WTC11 (cell line): ENCODE measurements at regions not wholly inside any gene's neighbourhood (a gene's known extent, or its start where the extent isn't known, plus 50 kb on each side); places are given as distances from the start of the nearest gene placed in this dataset.

Experiments
- ATAC-seq: fragments of 200-7000 bp; cut with Tn5 transposase; 2 replicates; pipeline ENCODE4 v1.10.0; 2021; ENCODE audit warnings: mild to moderate bottlenecking, moderate library complexity
- CTCF ChIA-PET: fragments of 300-600 bp; sonication (Branson Sonifier 250); formaldehyde crosslinking; loops from one replicate; lab custom pipeline; 2021; ENCODE audit warnings: antibody characterized with exemption; lab: Charles Lee
- POLR2A ChIA-PET: fragments of 350-600 bp; sonication (Branson Sonifier 250); formaldehyde crosslinking; loops from one replicate; lab custom pipeline; 2021; ENCODE audit warnings: antibody characterized with exemption; lab: Charles Lee
- DNase-seq: peaks from one replicate; pipeline ENCODE4 v3.0.0; 2021; ENCODE audit warnings: low spot score
- H3K27ac Mint-ChIP-seq: 2 replicates; pipeline ENCODE4 v1.8.0; 2021; ENCODE audit warnings: mixed read lengths
- H3K27me3 Mint-ChIP-seq: 2 replicates; pipeline ENCODE4 v1.8.0; 2021; ENCODE audit warnings: low read depth, mild to moderate bottlenecking, moderate library complexity, mixed read lengths
- H3K36me3 Mint-ChIP-seq: 2 replicates; pipeline ENCODE4 v1.8.0; 2021; ENCODE audit warnings: mixed read lengths
- H3K4me1 Mint-ChIP-seq: 2 replicates; pipeline ENCODE4 v1.8.0; 2022; ENCODE audit warnings: mixed read lengths
- H3K4me3 Mint-ChIP-seq: 2 replicates; pipeline ENCODE4 v1.8.0; 2021; ENCODE audit warnings: mild to moderate bottlenecking, moderate library complexity, mixed read lengths
- H3K9me3 Mint-ChIP-seq: 2 replicates; pipeline ENCODE4 v1.8.0; 2021; ENCODE audit warnings: mixed read lengths
- AR ChIP-seq: fragments of 250-450 bp; sonication (Bioruptor Pico); IDR thresholded peaks from 2 replicates; pipeline ENCODE4 v1.9.0; 2021; ENCODE audit warnings: mild to moderate bottlenecking
- CDX4 ChIP-seq: fragments of 250-450 bp; sonication (Bioruptor Pico); IDR thresholded peaks from 2 replicates; pipeline ENCODE4 v1.9.0; 2021; ENCODE audit warnings: moderate library complexity, mild to moderate bottlenecking, inconsistent platforms, borderline replicate concordance
- ELF4 ChIP-seq: sonication (generic); formaldehyde crosslinking; IDR thresholded peaks from 2 replicates; pipeline ENCODE4 v1.8.1; 2022; ENCODE audit warnings: low read depth, mild to moderate bottlenecking, moderate library complexity, missing genetic modification reagents
- ERG ChIP-seq: fragments of 250-450 bp; sonication (Bioruptor Pico); IDR thresholded peaks from 2 replicates; pipeline ENCODE4 v1.8.0; 2021; ENCODE audit warnings: mild to moderate bottlenecking
- FOXP4 ChIP-seq: sonication (generic); formaldehyde crosslinking; IDR thresholded peaks from 2 replicates; pipeline ENCODE4 v1.8.0; 2022; ENCODE audit warnings: mild to moderate bottlenecking, missing genetic modification reagents
- IRF1 ChIP-seq: sonication (generic); formaldehyde crosslinking; IDR thresholded peaks from 2 replicates; pipeline ENCODE4 v1.8.0; 2023; ENCODE audit warnings: missing genetic modification reagents
- NR1H2 ChIP-seq: sonication (generic); formaldehyde crosslinking; IDR thresholded peaks from 2 replicates; pipeline ENCODE4 v1.9.0; 2021; ENCODE audit warnings: mild to moderate bottlenecking, moderate library complexity, missing genetic modification reagents
- NR2C2 ChIP-seq: sonication (generic); formaldehyde crosslinking; IDR thresholded peaks from 2 replicates; pipeline ENCODE4 v1.8.0; 2022; ENCODE audit warnings: mild to moderate bottlenecking, missing genetic modification reagents
- NR3C1 ChIP-seq: sonication (generic); formaldehyde crosslinking; conservative IDR thresholded peaks from 2 replicates; pipeline ENCODE4 v1.8.1; 2023; ENCODE audit warnings: low read depth, mild to moderate bottlenecking, missing genetic modification reagents
- OVOL2 ChIP-seq: fragments of 250-450 bp; sonication (Bioruptor Pico); IDR thresholded peaks from 2 replicates; pipeline ENCODE4 v1.9.0; 2021; ENCODE audit warnings: mild to moderate bottlenecking, borderline replicate concordance
- PRRX2 ChIP-seq: fragments of 250-450 bp; sonication (Bioruptor Pico); IDR thresholded peaks from 2 replicates; pipeline ENCODE4 v1.8.0; 2021; ENCODE audit warnings: mild to moderate bottlenecking
- SP1 ChIP-seq: sonication (generic); formaldehyde crosslinking; conservative IDR thresholded peaks from 2 replicates; pipeline ENCODE4 v1.8.1; 2022; ENCODE audit warnings: missing genetic modification reagents
- TCF7 ChIP-seq: sonication (generic); formaldehyde crosslinking; IDR thresholded peaks from 2 replicates; pipeline ENCODE4 v1.8.0; 2022; ENCODE audit warnings: mild to moderate bottlenecking, low read depth, missing genetic modification reagents, moderate library complexity
- USF1 ChIP-seq: sonication (generic); formaldehyde crosslinking; IDR thresholded peaks from 2 replicates; pipeline ENCODE4 v1.8.0; 2022; ENCODE audit warnings: mild to moderate bottlenecking, missing genetic modification reagents
- ZBTB43 ChIP-seq: sonication (generic); formaldehyde crosslinking; IDR thresholded peaks from 2 replicates; pipeline ENCODE4 v1.8.1; 2023; ENCODE audit warnings: mild to moderate bottlenecking, missing genetic modification reagents
- ZNF416 ChIP-seq: fragments of 250-450 bp; sonication (Bioruptor Pico); IDR thresholded peaks from 2 replicates; pipeline ENCODE4 v1.9.0; 2021; ENCODE audit warnings: mild to moderate bottlenecking, inconsistent platforms
- ZNF425 ChIP-seq: fragments of 250-450 bp; sonication (Bioruptor Pico); conservative IDR thresholded peaks from 2 replicates; pipeline ENCODE4 v1.9.0; 2021; ENCODE audit warnings: mild to moderate bottlenecking
- ZNF671 ChIP-seq: fragments of 250-450 bp; sonication (Bioruptor Pico); IDR thresholded peaks from 2 replicates; pipeline ENCODE4 v1.8.0; 2021; ENCODE audit warnings: mild to moderate bottlenecking

GRCh38 chr14:54193871-54194270, 202.9 kb upstream of the CDKN3 start:
- POLR2A ChIA-PET, result interaction anchor here (0.6 kb wide), 1 partner anchor 457 kb away, joined by 3 read pairs; no protein-coding TSS in a partner anchor
- Mint-ChIP-seq H3K4me1 (peaks cover 8% of the 10 kb centered on the region), H3K4me3 (no peak overlapping the region), H3K9me3 (peaks cover 15% of the 10 kb centered on the region), H3K27me3 (no peaks in the 10 kb centered on the region), H3K27ac (no peak overlapping the region), H3K36me3 (peaks cover 10% of the 10 kb centered on the region)
- ATAC-seq, result no peak
- no peak for DNase-seq
- CTCF ChIA-PET, result interaction anchor here (1.0 kb wide), 1 partner anchor 154 kb away, joined by 3 read pairs; no protein-coding TSS in a partner anchor
- TF ChIP-seq ZNF425, result no peak
- TF ChIP-seq CDX4 (CRISPR knock-in tag), result no peak
- TF ChIP-seq USF1, result no peak
- TF ChIP-seq NR1H2 (CRISPR knock-in tag), result no peak
- TF ChIP-seq ERG (CRISPR knock-in tag), result no peak

- H3K4me1 Mint-ChIP-seq, result peaks cover 8% of the 10 kb centered on the region
- H3K9me3 Mint-ChIP-seq, result peaks cover 20% of the 10 kb centered on the region
- H3K27ac Mint-ChIP-seq, result no peak overlapping the region
- TF ChIP-seq ZNF671 (CRISPR knock-in tag) (no peak), PRRX2 (CRISPR knock-in tag) (no peak)
- H3K27me3 Mint-ChIP-seq, result no peaks in the 10 kb centered on the region
- DNase-seq, result no peak
- peaks cover 14% of the 10 kb centered on the region for H3K36me3 Mint-ChIP-seq
- no peak overlapping the region for H3K4me3 Mint-ChIP-seq
- CTCF ChIA-PET, result interaction anchor here (0.6 to 1.0 kb wide), 5 partner anchors 11 to 199 kb away, joined by 3 to 5 read pairs (median 3); no protein-coding TSS in a partner anchor
- POLR2A ChIA-PET, result no interaction called here
- ATAC-seq, result no peak
Observed at GRCh38 chr14:54194501-54194900, 202.3 kb upstream of the CDKN3 start.

- DNase-seq (no peak), ATAC-seq (no peak)
- no peaks in the 10 kb centered on the region for H3K27me3 Mint-ChIP-seq
- peaks cover 35% of the 10 kb centered on the region for H3K36me3 Mint-ChIP-seq
- peaks cover 47% of the 10 kb centered on the region for H3K9me3 Mint-ChIP-seq
- POLR2A ChIA-PET, result no interaction called here
- no peak overlapping the region for H3K4me3 Mint-ChIP-seq
- no peaks in the 10 kb centered on the region for H3K4me1 Mint-ChIP-seq
- CTCF ChIA-PET, result interaction anchor here (1.1 kb wide), 1 partner anchor 21 kb away, joined by 3 read pairs; no protein-coding TSS in a partner anchor
- H3K27ac Mint-ChIP-seq, result no peak overlapping the region
- TF ChIP-seq IRF1 (CRISPR knock-in tag), result no peak
- no peak for TF ChIP-seq NR3C1 (CRISPR knock-in tag)
- no peak for TF ChIP-seq AR (CRISPR knock-in tag)
- no peak for TF ChIP-seq TCF7 (CRISPR knock-in tag)
- TF ChIP-seq SP1 (CRISPR knock-in tag), result no peak
- no peak for TF ChIP-seq OVOL2
- TF ChIP-seq ZNF416 (CRISPR knock-in tag), result no peak
- no peak for TF ChIP-seq ZBTB43 (CRISPR knock-in tag)
- no peak for TF ChIP-seq PRRX2 (CRISPR knock-in tag)
- TF ChIP-seq NR2C2 (CRISPR knock-in tag), result no peak
- TF ChIP-seq CDX4 (CRISPR knock-in tag), result no peak
- no peak for TF ChIP-seq FOXP4 (CRISPR knock-in tag)
- no peak for TF ChIP-seq ELF4 (CRISPR knock-in tag)
Observed at GRCh38 chr14:54197369-54197768, 199.4 kb upstream of the CDKN3 start.
